ENCODE measurements at regions not wholly inside any gene's neighbourhood (a gene's known extent, or its start where the extent isn't known, plus 50 kb on each side); places are given as distances from the start of the nearest gene placed in this dataset.

- POLR2A ChIA-PET (ENCODE audit: unreplicated experiment), result no interaction called here
- Histone ChIP-seq H4K8ac (ENCODE audit: low read depth in 2 of 2, low read length in 2 of 2) (no peak overlapping the region), H3K23ac (ENCODE audit: low read depth, low read length) (no peak overlapping the region), H4K5ac (ENCODE audit: low read depth, low read length) (no peak overlapping the region), H2BK120ac (ENCODE audit: low read depth, low read length) (no peak overlapping the region), H3K79me1 (ENCODE audit: low read depth in 1 of 2, low read length in 2 of 2) (no peaks in the 10 kb centered on the region), H4K91ac (ENCODE audit: insufficient read depth, low read depth, low read length) (no peak overlapping the region), H2BK5ac (ENCODE audit: low read depth, low read length, poor library complexity, severe bottlenecking) (no peak overlapping the region), H2AK9ac (replicated peaks; ENCODE audit: low read depth, low read length, poor library complexity) (no peak overlapping the region), H3K9me1 (ENCODE audit: insufficient read depth, low read length) (no peaks in the 10 kb centered on the region), H3K14ac (replicated peaks; ENCODE audit: low read depth, low read length) (no peak overlapping the region), H2BK15ac (ENCODE audit: low read depth, low read length) (no peak overlapping the region), H3K56ac (ENCODE audit: extremely low read depth, insufficient read depth, low read length) (no peak overlapping the region), H2AK5ac (ENCODE audit: low read depth, low read length) (no peak overlapping the region), H2AFZ (replicated peaks; ENCODE audit: low read length, poor library complexity) (no peak overlapping the region), H3K4ac (ENCODE audit: low read depth, low read length) (no peak overlapping the region), H3K27me3 (ENCODE audit: control insufficient read depth, insufficient read depth, low read length) (peaks cover 2% of the 10 kb centered on the region; the same call in 1 of the 2 replicates), H3K18ac (ENCODE audit: low read depth, low read length) (no peak overlapping the region), H3K27ac (ENCODE audit: insufficient read depth, low read length) (no peak overlapping the region), H2BK20ac (ENCODE audit: low read depth, low read length) (no peak overlapping the region), H3K36me3 (ENCODE audit: control insufficient read depth, insufficient read depth, low read length) (no peaks in the 10 kb centered on the region), H3K4me1 (ENCODE audit: control insufficient read depth, insufficient read depth, low read length) (no peaks in the 10 kb centered on the region), H3K4me3 (ENCODE audit: insufficient read depth, low read depth, low read length) (no peak overlapping the region), H3K4me2 (ENCODE audit: low read depth, low read length) (no peak overlapping the region), H4K20me1 (ENCODE audit: insufficient read depth, low read length) (no peaks in the 10 kb centered on the region), H3K9ac (ENCODE audit: low read depth, low read length) (no peak overlapping the region), H3K9me3 (ENCODE audit: control insufficient read depth, insufficient read depth, low read length) (no peaks in the 10 kb centered on the region)
- DNase-seq (no peak), ATAC-seq (ENCODE audit: low read depth) (no peak)
- intact Hi-C loops (cut with micrococcal nuclease) (no loop called here), in situ Hi-C loops (cut with MboI; ENCODE audit: low sequenced_read_pairs) (no loop called here), dilution Hi-C loops (cut with HindIII; ENCODE audit: low sequenced_read_pairs, unreplicated experiment) (no loop called here)
- TF ChIP-seq ELK1 (IDR thresholded peaks at IDR 0.05; ENCODE audit: borderline replicate concordance, low read depth, low read length) (no peak), CTCF (conservative IDR thresholded peaks at IDR 0.05; ENCODE audit: low read depth, low read length) (no peak), FOS (IDR thresholded peaks at IDR 0.05; ENCODE audit: low read depth, low read length) (no peak), CHD1 (IDR thresholded peaks at IDR 0.05; ENCODE audit: low read depth, low read length) (no peak), SMC3 (IDR thresholded peaks at IDR 0.05; ENCODE audit: low read depth, low read length) (no peak), MAZ (IDR thresholded peaks at IDR 0.05; ENCODE audit: borderline replicate concordance, low read depth, low read length) (no peak), RAD21 (IDR thresholded peaks at IDR 0.05; ENCODE audit: low read length) (no peak)
- BruUV-seq (replicated peaks), result no TSS peak
- WGBS, 2 experiments (ENCODE audit: extremely low coverage in 2 of 2, insufficient read length in 1 of 2), result no CpG with 5 or more reads among the region's 1 CpG
- CTCF ChIA-PET, result interaction anchor here (0.8 kb wide), 1 partner anchor 28 kb away, joined by 3 read pairs; no protein-coding TSS in a partner anchor
These were observed 121.4 kb upstream of the RFC3 start for GRCh38 chr13:33696530-33696929.

All from IMR-90 (cell line).